ENCODE measurements at regions not wholly inside any gene's neighbourhood (a gene's known extent, or its start where the extent isn't known, plus 50 kb on each side); places are given as distances from the start of the nearest gene placed in this dataset.
"Not testable (repeated sequence)": the region's sequence is repeated elsewhere in the genome, so short reads cannot be mapped to it uniquely, and the experiment has no call there.

- not testable (repeated sequence) for DNase-seq
Measured at GRCh38 chr11:87531835-87532234, 494.1 kb downstream of the TMEM135 start.

- DNase-seq: no peak
Measured at GRCh38 chr11:87529486-87529885, 491.8 kb downstream of the TMEM135 start.

DNA sequence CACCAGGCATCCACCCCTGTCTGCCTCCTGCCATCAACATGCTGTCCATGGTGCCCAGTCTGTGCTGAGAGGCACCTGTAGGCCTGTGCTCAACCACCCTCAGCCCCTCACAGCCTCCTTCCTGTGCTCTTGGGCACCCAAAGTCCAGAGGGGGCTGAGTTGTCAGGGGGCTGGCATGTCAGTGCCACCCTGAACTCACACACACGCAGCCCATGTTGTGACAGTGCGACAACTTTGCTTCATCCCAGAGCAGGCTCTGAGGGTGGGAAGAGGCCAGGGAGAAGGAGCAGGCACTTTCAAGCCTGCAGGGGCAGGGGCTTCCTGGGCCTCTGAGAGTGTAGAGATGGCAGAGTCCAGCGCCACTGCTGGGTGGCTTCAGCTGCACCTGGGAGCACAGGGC is 491.0 kb downstream of the TMEM135 start:
- DNase-seq: no peak

- DNase-seq: no peak
Measured at GRCh38 chr11:87523276-87523675, 485.5 kb downstream of the TMEM135 start.

GRCh38 chr11:87518266-87518665 is 480.5 kb downstream of the TMEM135 start:
- no peak for DNase-seq

DNA sequence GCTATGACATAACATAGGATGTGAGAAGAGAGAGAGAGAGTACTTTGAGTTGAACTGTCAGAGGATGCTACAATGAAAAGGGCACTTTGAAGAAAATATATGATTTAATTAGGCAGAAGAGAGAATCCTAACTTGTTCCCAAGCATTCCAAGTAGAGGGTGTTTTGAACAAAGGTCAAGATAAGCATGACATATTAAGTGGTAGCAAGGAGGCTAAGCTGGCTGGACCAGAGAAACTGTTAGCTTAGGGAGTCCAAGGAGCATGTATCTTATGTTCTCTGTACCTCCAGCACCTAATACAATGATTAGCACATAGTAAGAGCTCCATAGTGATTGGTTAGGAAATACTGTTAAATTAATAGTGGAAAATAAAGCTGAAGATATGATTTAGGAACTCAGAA is 479.6 kb downstream of the TMEM135 start:
- no peak for DNase-seq

- not testable (repeated sequence) for DNase-seq
Measured at GRCh38 chr11:87507722-87508121, 470.0 kb downstream of the TMEM135 start.

DNA sequence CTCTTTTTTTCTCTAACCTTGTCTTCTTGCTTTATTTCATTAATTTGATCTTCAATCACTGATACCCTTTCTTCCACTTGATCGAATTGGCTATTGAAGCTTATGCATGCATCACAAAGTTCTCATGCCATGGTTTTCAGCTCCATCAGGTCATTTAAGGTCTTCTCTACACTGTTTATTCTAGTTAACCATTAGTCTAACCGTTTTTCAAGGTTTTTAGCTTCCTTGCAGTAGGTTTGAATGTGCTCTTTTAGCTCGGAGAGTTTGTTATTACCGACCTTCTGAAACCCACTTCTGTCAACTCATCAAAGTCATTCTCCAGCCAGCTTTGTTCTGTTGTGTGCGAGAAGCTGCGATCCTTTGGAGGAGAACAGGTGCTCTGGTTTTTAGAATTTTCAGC is 469.2 kb downstream of the TMEM135 start:
- not testable (repeated sequence) for DNase-seq

DNA sequence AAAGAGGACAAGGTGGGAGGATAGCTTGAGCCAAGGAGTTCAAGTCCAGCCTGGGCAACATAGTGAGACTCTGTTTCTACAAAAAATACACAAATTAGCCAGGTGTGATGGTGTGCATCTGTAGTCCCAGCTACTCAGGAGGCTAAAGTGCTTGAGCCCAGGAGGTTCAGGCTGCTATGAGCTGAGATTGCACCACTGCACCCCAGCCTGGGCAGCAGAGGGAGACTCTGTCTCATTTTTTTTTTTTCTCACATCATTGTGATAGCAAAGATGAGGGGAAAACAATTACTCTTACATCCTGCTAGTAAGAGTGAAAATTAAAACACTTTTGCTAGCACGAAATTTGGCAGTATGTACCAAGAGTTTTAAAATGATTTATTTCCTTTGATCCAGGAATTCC is 463.7 kb downstream of the TMEM135 start:
- DNase-seq: no peak

- not testable (repeated sequence) for DNase-seq
Measured at GRCh38 chr11:87494936-87495335, 457.2 kb downstream of the TMEM135 start.

DNA sequence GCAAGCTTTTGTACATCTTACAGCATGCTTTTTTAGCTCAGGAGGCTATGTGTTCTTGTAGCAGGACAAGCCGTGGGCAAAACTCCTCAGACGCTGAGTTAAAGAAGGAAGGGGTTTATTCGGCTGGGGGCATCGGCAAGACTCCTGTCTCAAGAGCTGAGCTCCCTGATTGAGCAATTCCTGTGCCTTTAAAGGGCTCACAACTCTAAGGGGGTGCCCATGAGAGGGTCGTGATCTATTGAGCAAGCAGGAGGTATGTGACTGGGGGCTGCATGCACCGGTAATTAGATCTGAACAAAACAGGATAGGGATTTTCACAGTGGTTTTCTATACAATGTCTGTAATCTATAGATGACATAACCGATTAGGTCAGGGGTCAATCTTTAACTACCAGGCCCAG is 456.3 kb downstream of the TMEM135 start:
- DNase-seq: not testable (repeated sequence)

DNA sequence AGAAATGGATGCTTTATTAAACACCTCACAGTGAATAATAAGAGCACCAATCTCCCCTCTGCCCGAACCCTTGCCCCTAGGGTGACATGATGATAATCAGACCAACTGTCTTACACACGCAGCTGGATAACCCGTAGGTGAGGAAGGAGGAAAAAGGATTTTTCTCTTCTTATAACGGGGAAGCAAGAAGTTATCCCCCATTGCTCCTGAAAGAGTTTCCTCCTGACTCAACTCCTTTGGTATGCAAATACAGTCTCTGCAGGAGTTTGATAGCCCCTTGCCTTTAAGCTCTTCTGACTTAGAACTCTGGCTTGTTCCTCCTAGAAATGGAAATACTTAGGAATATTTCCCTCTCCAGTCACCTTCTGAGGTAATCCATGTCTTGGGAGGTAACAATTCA is 455.8 kb downstream of the TMEM135 start:
- no peak for DNase-seq

GRCh38 chr11:87491381-87491780 is 453.6 kb downstream of the TMEM135 start:
- no peak for DNase-seq

GRCh38 chr11:87490671-87491070 is 452.9 kb downstream of the TMEM135 start:
- DNase-seq: no peak

- DNase-seq: no peak
Measured at GRCh38 chr11:87484566-87484965, 446.8 kb downstream of the TMEM135 start.

DNA sequence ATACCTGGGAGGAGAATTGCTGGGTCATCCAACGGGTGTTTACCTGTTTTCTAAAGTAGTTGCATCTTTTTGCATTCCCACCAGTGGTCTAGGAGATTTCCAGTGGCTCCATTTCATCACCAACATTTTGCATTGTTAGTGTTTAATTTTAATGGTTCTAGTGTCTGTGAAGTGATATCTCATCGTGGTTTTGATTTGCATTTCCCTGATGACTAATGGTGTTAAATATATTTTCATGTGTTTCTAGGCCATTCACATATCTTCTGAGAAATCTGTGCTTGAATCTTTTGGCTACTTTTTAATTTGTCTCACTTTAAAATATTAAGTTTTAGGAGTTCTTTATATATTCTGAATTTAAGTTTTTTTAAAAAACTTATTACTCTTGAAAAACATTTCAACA is 439.6 kb downstream of the TMEM135 start:
- no peak for DNase-seq

DNA sequence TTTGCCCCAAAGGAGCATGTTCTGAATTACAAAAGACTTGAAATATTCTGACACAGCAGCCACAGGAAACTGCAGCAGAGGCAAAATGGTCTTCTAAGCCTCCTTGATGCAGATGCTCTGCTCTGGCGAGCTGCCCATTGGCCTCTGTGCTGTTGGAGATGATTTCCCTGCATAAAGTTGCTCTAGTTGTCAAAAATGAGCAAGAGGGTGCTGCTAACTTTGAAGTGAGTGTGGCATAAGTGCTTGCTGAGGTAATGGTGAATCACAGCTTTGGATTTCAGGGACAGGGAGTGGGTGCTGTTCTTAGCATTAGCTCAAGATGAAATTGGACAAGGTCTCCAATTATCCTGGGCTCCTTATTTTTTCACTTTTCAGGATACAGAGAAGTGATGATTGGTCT is 435.4 kb downstream of the TMEM135 start:
- DNase-seq: no peak

DNA sequence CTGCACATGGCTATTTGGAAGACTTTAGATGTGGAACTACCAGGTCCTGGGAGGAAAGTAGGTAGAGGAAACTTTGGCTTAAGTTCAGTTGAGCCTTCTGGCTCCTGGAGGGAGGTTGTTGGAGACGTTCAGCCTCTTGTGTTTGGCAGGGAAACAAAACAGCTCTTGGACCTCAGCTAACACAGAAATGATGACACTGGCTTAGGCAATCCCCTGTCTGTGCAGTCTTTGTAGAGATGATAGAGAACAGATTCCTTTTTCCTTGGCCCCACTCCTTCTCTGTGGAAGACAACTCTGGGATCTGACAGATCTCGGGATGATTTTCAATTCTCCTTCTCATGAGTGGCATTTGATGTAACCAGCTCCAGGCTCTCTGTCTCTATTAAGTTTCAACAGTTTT is 428.5 kb downstream of the TMEM135 start:
- DNase-seq: no peak

GRCh38 chr11:87465716-87466115 is 428.0 kb downstream of the TMEM135 start:
- no peak for DNase-seq

DNA sequence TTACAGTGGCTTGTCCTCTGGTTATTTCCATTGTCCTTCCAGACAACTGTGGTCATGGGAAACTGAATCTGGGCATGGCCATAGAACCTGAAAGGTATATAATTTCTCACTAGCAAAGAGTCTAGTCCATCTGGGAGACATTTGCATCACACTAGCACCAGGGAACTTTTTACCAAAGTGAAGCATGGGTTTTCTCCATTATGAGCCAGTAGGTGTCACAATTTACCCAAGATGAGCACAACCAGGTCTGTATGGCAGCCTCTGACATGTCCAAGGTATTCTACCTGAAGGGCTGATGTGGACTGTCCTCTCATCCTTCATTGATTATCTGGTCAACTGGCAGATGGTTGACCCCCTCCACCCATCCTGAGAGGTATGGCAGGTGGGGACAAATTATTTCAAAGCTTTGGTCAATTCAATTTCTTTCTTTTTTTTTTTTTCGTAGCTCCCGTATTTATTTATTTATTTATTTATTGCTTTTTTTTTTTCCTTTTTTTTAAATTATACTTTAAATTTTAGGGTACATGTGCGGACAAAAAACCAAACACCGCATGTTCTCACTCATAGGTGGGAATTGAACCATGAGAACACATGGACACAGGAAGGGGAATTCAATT is 425.9 kb downstream of the TMEM135 start:
- DNase-seq: peak; percentile 16

- no peak for DNase-seq
Measured at GRCh38 chr11:87462171-87462570, 424.4 kb downstream of the TMEM135 start.

GRCh38 chr11:87460842-87461637 is 423.3 kb downstream of the TMEM135 start:
- no peak for DNase-seq

GRCh38 chr11:87460279-87460678 is 422.5 kb downstream of the TMEM135 start:
- no peak for DNase-seq

GRCh38 chr11:87459351-87459750 is 421.6 kb downstream of the TMEM135 start:
- DNase-seq: no peak

- DNase-seq: no peak
Measured at GRCh38 chr11:87456499-87456898, 418.8 kb downstream of the TMEM135 start.

All from NCI-H1092 treated with DMSO at 0.1 percent for 48 hours (cell line).